RWPE1 (cell line): ENCODE measurements at regions not wholly inside any gene's neighbourhood (a gene's known extent, or its start where the extent isn't known, plus 50 kb on each side); places are given as distances from the start of the nearest gene placed in this dataset.

ENCODE experiments used
- CTCF ChIA-PET: fragments of 350-600 bp; sonication (Branson Sonifier 250); formaldehyde crosslinking; extraction: SDS; loops from one replicate; lab custom pipeline; 2021; lab: Yijun Ruan, JAX
- POLR2A ChIA-PET: fragments of 400-600 bp; formaldehyde crosslinking; extraction: SDS; loops from one replicate; lab custom pipeline; 2020; ENCODE audit warnings: antibody characterized with exemption; ENCODE audit not compliant: low non-redundant PET; lab: Yijun Ruan, JAX
- DNase-seq: peaks from one replicate; pipeline ENCODE4 v3.0.0; 2012; ENCODE audit warnings: low spot score
- H3K27ac ChIP-seq: fragments of 450-650 bp; 2 replicates; pipeline ENCODE4 v1.5.1; 2017
- TF ChIP-seq, protein P1 (sequence below): fragments of 450-650 bp; conservative IDR thresholded peaks from 2 replicates; pipeline ENCODE4 v1.5.1; 2017; ENCODE audit warnings: low read depth, mild to moderate bottlenecking

DNA sequence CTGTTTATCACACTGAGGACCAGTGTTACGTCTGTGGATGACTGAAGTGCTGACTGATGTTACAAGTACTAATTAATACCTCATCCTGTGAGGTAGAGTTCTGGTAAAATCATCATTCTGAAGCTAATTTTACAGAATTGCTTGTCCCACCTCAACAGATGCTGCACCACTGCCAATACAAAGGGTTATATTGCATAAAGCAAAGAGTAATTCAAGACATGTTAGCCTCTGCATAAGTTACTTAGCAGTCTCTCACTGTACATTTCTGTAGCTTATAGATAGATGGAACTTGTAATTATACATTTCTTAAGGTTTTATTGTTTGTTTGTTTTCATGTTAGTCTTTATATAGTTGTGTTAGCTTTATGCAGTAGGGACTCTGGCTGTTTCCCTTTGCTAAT is 513.6 kb downstream of the ANXA1 start:
- TF ChIP-seq, protein P1, sequence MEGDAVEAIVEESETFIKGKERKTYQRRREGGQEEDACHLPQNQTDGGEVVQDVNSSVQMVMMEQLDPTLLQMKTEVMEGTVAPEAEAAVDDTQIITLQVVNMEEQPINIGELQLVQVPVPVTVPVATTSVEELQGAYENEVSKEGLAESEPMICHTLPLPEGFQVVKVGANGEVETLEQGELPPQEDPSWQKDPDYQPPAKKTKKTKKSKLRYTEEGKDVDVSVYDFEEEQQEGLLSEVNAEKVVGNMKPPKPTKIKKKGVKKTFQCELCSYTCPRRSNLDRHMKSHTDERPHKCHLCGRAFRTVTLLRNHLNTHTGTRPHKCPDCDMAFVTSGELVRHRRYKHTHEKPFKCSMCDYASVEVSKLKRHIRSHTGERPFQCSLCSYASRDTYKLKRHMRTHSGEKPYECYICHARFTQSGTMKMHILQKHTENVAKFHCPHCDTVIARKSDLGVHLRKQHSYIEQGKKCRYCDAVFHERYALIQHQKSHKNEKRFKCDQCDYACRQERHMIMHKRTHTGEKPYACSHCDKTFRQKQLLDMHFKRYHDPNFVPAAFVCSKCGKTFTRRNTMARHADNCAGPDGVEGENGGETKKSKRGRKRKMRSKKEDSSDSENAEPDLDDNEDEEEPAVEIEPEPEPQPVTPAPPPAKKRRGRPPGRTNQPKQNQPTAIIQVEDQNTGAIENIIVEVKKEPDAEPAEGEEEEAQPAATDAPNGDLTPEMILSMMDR: no peak
- POLR2A ChIA-PET: no interaction called here
- no peak overlapping the region for H3K27ac ChIP-seq
- CTCF ChIA-PET: interaction anchor here (0.6 kb wide), 2 partner anchors 204 to 692 kb away, joined by 3 read pairs; no protein-coding TSS in a partner anchor
- no peak for DNase-seq

GRCh38 chr9:73667749-73668148 is 516.1 kb downstream of the ANXA1 start:
- TF ChIP-seq, protein P1: no peak
- POLR2A ChIA-PET: no interaction called here
- no peak for DNase-seq
- no peak overlapping the region for H3K27ac ChIP-seq
- CTCF ChIA-PET: interaction anchor here (0.5 to 0.6 kb wide), 3 partner anchors 485 to 976 kb away, joined by 3 to 4 read pairs (median 3); no protein-coding TSS in a partner anchor

DNA sequence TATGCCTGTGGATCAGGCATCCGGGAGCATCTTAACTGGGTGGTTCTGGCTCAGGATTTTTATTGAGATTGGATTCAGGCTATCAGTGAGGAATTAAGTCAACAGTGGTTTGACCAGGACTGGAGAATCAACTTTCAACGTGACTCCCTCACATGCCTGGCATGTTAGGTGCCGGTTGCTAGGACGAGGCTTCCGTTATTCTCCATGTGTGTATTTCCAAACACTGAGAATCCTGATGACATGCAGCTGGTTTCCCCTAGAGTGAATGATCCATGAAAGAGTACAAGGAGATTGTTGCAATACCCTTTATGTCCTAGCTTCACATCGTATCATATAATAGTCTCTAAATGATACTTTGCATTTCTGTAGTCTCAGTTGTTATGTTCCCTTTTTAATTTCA is 529.2 kb downstream of the ANXA1 start:
- CTCF ChIA-PET: no interaction called here
- TF ChIP-seq, protein P1: no peak
- POLR2A ChIA-PET: no interaction called here
- no peak for DNase-seq
- H3K27ac ChIP-seq: no peak overlapping the region

DNA sequence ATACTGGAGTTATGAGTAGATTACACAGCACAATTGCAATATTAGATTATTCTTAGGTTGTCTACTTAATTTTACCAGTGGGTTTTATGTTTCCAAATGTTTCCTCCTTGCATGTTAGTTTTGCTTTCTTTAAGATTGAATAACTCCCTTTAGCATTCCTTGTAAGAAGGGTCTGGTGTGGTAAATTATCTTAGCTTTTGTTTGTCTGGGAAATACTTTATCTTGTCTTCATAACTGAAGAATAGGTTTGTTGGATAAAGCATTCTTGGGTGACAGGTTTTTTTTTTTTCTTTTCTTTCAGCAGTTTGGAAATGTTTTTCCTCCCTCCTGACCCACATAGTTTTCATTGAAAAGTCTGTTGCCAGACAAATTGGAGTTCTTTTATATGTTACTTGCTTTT is 531.1 kb downstream of the ANXA1 start:
- TF ChIP-seq, protein P1: no peak
- POLR2A ChIA-PET: no interaction called here
- H3K27ac ChIP-seq: no peak overlapping the region

GRCh38 chr9:73683862-73684591 is 532.4 kb downstream of the ANXA1 start:
- POLR2A ChIA-PET: no interaction called here
- CTCF ChIA-PET: interaction anchor here (0.7 to 1.6 kb wide), 10 partner anchors 9 to 1105 kb away, joined by 3 to 6 read pairs (median 4); no protein-coding TSS in a partner anchor
- peak; percentile 50 for DNase-seq
- no peak overlapping the region for H3K27ac ChIP-seq
- TF ChIP-seq, protein P1: peak; percentile 45

More for the DNA sequence above, 531.1 kb downstream of the ANXA1 start:
- CTCF ChIA-PET: interaction anchor here (0.7 to 1.6 kb wide), 3 partner anchors 210 to 854 kb away, joined by 3 to 4 read pairs (median 4); no protein-coding TSS in a partner anchor
- no peak for DNase-seq

GRCh38 chr9:73684601-73685000 is 532.9 kb downstream of the ANXA1 start:
- CTCF ChIA-PET: interaction anchor here (0.7 to 1.3 kb wide), 4 partner anchors 9 to 1106 kb away, joined by 3 to 5 read pairs (median 4); no protein-coding TSS in a partner anchor
- TF ChIP-seq, protein P1: no peak
- H3K27ac ChIP-seq: no peak overlapping the region
- DNase-seq: peak; percentile 54
- POLR2A ChIA-PET: no interaction called here
